OCI-LY3 (cell line): ENCODE measurements at regions not wholly inside any gene's neighbourhood (a gene's known extent, or its start where the extent isn't known, plus 50 kb on each side); places are given as distances from the start of the nearest gene placed in this dataset.

Source experiments
- EZH2phosphoT487 ChIP-seq: fragments of 200-600 bp; shearing (Covaris generic); IDR thresholded peaks from 2 replicates; pipeline ENCODE4 v1.6.1; 2018; ENCODE audit warnings: antibody characterized with exemption, mixed run types, low read depth
- TF ChIP-seq, protein P1 (sequence below): fragments of 200-600, 300-600 bp; sonication (generic); IDR thresholded peaks from 2 replicates; pipeline ENCODE4 v1.5.1; 2014; ENCODE audit warnings: antibody characterized with exemption, low read length, low read depth

DNA sequence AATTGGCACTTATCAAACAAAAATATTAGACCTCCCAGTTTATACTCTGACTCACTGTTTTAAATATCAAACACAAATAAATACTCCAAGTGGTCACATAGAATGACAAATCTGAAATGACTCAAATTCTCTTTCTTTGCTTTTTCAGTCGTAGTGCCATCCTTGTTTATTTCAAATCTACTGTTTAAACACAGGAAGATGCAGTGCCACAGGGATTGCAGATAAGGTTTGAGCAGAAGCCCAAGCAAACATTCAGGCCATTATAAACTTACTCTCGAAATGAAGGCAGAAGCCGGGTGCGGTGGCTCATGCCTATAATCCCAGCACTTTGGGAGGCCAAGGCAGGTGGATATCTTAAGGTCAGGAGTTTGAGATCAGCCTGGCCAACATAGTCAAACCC, 255.4 kb upstream of the PLXNA2 start:
- TF ChIP-seq, protein P1, sequence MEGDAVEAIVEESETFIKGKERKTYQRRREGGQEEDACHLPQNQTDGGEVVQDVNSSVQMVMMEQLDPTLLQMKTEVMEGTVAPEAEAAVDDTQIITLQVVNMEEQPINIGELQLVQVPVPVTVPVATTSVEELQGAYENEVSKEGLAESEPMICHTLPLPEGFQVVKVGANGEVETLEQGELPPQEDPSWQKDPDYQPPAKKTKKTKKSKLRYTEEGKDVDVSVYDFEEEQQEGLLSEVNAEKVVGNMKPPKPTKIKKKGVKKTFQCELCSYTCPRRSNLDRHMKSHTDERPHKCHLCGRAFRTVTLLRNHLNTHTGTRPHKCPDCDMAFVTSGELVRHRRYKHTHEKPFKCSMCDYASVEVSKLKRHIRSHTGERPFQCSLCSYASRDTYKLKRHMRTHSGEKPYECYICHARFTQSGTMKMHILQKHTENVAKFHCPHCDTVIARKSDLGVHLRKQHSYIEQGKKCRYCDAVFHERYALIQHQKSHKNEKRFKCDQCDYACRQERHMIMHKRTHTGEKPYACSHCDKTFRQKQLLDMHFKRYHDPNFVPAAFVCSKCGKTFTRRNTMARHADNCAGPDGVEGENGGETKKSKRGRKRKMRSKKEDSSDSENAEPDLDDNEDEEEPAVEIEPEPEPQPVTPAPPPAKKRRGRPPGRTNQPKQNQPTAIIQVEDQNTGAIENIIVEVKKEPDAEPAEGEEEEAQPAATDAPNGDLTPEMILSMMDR, result no peak
- TF ChIP-seq EZH2phosphoT487, result no peak
